ENCODE measurements at regions not wholly inside any gene's neighbourhood (a gene's known extent, or its start where the extent isn't known, plus 50 kb on each side); places are given as distances from the start of the nearest gene placed in this dataset.

GRCh38 chr13:72218966-72219365 is 352.0 kb upstream of the DACH1 start:
- H3K36me3 ChIP-seq (ENCODE audit: low read depth): no peaks in the 10 kb centered on the region
- H3K4me3 ChIP-seq: no peak overlapping the region
- H3K9me3 ChIP-seq: no peaks in the 10 kb centered on the region
- no peaks in the 10 kb centered on the region for H3K4me1 ChIP-seq (ENCODE audit: low read depth)
- no peak for DNase-seq
- no peak for ATAC-seq
- intact Hi-C loops (cut with DNase I, micrococcal nuclease): no loop called here
- no peak for TF ChIP-seq CTCF (IDR thresholded peaks at IDR 0.05)

- TF ChIP-seq CTCF (IDR thresholded peaks at IDR 0.05): no peak
- intact Hi-C loops (cut with DNase I, micrococcal nuclease): no loop called here
- no peaks in the 10 kb centered on the region for H3K4me1 ChIP-seq (ENCODE audit: low read depth)
- H3K36me3 ChIP-seq (ENCODE audit: low read depth): no peaks in the 10 kb centered on the region
- no peak overlapping the region for H3K4me3 ChIP-seq
- ATAC-seq (no peak), DNase-seq (no peak)
- H3K9me3 ChIP-seq: no peaks in the 10 kb centered on the region
These were observed 350.1 kb upstream of the DACH1 start for GRCh38 chr13:72217142-72217541.

GRCh38 chr13:72208112-72208645 is 341.2 kb upstream of the DACH1 start:
- ATAC-seq (no peak), DNase-seq (no peak)
- Histone ChIP-seq H3K9me3 (no peaks in the 10 kb centered on the region), H3K36me3 (ENCODE audit: low read depth) (no peaks in the 10 kb centered on the region), H3K4me3 (no peak overlapping the region), H3K4me1 (ENCODE audit: low read depth) (no peaks in the 10 kb centered on the region)
- intact Hi-C loops (cut with DNase I, micrococcal nuclease): no loop called here
- TF ChIP-seq CTCF (IDR thresholded peaks at IDR 0.05): no peak

GRCh38 chr13:72205773-72206172 is 338.8 kb upstream of the DACH1 start:
- DNase-seq: no peak
- ATAC-seq: no peak
- Histone ChIP-seq H3K4me1 (ENCODE audit: low read depth) (no peaks in the 10 kb centered on the region), H3K36me3 (ENCODE audit: low read depth) (no peaks in the 10 kb centered on the region), H3K9me3 (no peaks in the 10 kb centered on the region), H3K4me3 (no peak overlapping the region)
- TF ChIP-seq CTCF (IDR thresholded peaks at IDR 0.05): no peak
- intact Hi-C loops (cut with DNase I, micrococcal nuclease): no loop called here

GRCh38 chr13:72204291-72204690 is 337.3 kb upstream of the DACH1 start:
- Histone ChIP-seq H3K4me1 (ENCODE audit: low read depth) (no peaks in the 10 kb centered on the region), H3K4me3 (no peak overlapping the region), H3K36me3 (ENCODE audit: low read depth) (no peaks in the 10 kb centered on the region), H3K9me3 (no peaks in the 10 kb centered on the region)
- DNase-seq (no peak), ATAC-seq (no peak)
- intact Hi-C loops (cut with DNase I, micrococcal nuclease): no loop called here
- no peak for TF ChIP-seq CTCF (IDR thresholded peaks at IDR 0.05)

- DNase-seq (no peak), ATAC-seq (no peak)
- intact Hi-C loops (cut with DNase I, micrococcal nuclease): no loop called here
- H3K9me3 ChIP-seq: no peaks in the 10 kb centered on the region
- no peak for TF ChIP-seq CTCF (IDR thresholded peaks at IDR 0.05)
- no peak overlapping the region for H3K4me3 ChIP-seq
- H3K36me3 ChIP-seq (ENCODE audit: low read depth): no peaks in the 10 kb centered on the region
- no peaks in the 10 kb centered on the region for H3K4me1 ChIP-seq (ENCODE audit: low read depth)
These were observed 334.7 kb upstream of the DACH1 start for GRCh38 chr13:72201726-72202125.

All from mucosa of descending colon (tissue), 3 donors.